ENCODE measurements at regions not wholly inside any gene's neighbourhood (a gene's known extent, or its start where the extent isn't known, plus 50 kb on each side); places are given as distances from the start of the nearest gene placed in this dataset.
"Not testable (repeated sequence)": the region's sequence is repeated elsewhere in the genome, so short reads cannot be mapped to it uniquely, and the experiment has no call there.

DNA sequence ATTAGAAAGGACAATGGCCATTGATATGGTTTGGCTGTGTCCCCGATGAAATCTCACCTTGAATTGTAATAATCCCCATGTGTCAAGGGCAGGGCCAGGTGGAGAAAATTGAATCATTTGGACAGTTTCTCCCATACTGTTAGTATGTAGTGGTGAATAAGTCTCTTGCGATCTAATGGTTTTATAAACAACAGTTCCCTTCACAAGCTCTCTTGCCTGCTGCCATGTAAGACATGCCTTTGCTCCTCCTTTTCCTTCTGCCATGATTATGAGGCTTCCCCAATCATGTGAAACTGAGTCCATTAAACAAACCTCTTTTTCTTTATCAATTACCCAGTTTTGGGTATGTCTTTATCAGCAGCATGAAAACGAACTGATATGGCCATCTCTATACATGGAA, 302.7 kb downstream of the SFMBT2 start:
- no peak for DNase-seq

DNA sequence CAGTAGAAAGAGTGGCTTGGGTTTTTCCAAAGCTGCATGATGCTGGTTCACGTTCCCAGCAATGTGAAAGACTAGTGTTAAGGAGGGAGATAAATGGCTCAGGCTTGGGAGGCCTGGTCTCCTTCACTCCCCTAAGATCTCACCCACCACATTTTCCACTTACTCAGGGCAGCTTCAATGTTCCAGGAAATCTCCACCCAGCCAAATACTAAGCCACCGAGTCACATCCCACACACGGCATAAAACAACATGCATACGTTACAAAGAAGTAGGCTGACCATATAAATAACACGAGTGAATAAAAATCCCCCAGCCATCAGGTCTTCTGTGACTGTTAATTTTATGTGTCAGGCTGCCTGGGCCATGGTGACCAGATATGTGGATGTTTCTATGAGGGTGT, 303.5 kb downstream of the SFMBT2 start:
- no peak for DNase-seq

DNA sequence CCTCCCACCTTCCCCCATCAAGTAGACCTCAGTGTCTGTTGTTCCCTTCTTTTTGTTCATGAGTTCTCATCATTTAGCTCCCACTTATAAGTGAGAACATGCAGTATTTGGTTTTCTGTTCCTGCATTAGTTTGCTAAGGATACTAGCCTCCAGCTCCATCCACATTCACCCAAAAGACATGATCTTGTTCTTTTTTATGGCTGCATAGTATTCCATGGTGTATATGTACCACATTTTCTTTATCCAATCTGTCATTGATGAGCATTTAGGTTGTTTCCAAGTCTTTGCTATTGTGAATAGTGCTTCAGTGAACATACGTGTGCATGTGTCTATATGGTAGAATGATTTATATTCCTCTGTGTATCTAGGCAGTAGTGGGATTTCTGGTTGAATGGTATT, 306.5 kb downstream of the SFMBT2 start:
- DNase-seq: not testable (repeated sequence)

DNA sequence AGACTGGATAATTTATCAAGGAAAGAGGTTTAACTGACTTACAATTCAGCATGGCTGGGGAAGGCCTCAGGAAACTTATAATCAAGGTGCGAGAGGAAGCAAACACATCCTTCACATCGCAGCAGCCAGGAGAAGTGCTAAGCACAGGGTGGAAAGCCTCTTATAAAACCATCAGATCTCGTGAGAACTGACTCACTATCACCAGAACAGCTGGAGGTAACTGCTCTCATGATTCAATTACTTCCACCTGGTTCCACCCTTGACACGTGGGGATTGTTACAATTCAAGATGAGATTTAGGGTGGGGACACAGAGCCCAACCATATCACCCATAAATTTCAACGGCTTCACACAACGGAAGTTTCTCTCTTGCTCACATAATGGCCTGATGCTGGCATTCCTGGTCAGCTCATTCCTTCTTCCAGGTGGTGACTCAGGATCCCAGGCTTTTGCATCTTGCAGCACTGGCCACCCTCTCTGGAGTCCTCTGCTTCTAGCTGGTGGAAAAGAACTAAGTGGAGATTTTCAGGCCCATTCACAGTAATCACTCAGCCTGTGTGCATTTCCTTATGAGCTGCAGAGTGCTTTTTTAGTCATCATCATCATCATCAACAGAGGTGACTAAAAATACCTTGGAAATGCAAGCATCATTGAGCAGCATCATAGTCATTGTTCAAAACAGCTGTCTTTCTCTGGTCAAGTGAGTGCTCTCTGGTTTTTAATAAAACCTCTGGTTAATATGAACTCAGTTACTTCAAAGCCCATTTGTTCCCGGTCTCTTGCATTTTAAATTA, 308.1 kb downstream of the SFMBT2 start:
- DNase-seq: no peak

DNA sequence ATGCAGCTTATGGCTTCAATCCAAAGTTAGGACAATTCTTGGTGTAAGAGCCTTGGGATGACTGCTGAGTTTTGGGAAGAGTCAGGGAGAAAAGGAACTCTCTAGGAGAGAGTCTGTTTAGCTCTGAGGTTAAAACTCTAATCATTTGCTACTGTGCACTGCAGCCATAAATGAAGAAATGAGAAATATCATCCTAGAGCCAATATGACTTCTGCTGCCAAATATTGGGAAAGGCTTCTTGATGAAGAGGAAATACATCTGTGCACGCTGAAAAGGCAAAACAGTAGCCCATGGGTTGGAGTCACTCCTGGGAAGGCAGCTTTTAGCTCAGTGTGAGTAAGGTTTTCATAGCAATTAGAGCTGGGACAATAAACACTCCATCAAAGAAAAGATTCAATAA, 308.8 kb downstream of the SFMBT2 start:
- no peak for DNase-seq

GRCh38 chr10:7101451-7101850, 309.4 kb downstream of the SFMBT2 start:
- no peak for DNase-seq

- no peak for DNase-seq
These were observed 310.7 kb downstream of the SFMBT2 start for GRCh38 chr10:7100032-7100702.

DNA sequence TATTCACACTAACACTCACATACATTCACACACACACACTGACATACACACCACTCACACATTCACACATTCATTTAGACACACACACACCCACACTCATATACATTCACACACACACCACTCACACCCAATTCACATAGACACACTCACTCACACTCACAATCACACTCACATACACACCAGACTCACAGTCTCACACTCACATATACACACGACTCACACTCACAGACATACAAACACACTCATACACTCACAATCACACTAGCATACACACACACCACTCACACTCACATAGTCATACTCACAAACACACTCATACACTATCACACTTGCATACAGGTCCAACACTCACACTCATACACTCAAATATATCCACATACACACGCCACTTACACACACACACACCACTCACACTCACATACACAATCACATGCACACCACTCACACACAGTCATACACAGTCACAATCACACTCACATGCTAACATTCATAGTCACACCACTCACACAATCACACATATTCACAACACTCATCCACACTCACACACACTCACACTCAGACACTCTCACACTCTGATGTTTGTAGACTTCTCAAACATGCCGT, 312.6 kb downstream of the SFMBT2 start:
- DNase-seq: no peak

- no peak for DNase-seq
These were observed 316.1 kb downstream of the SFMBT2 start for GRCh38 chr10:7094781-7095180.

DNA sequence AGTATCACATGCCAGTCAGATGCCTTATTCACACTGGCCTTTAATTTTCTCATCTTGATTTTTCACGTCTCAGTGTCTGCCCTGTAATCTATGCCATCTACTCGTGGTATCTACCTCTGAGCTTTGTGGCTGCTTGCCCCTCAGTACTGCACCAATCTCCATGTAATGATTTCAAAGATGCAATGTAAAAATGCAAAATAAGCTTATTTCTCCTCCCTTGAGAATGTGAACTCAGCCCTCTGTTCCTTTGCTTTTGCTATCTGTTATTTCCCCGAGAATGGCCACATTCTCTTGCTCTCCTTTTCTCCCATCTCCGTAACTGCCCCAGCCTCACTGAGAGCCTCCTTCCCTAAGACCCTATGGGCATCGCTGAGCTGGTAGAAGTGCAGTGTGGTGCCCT, 317.5 kb downstream of the SFMBT2 start:
- DNase-seq: no peak

DNA sequence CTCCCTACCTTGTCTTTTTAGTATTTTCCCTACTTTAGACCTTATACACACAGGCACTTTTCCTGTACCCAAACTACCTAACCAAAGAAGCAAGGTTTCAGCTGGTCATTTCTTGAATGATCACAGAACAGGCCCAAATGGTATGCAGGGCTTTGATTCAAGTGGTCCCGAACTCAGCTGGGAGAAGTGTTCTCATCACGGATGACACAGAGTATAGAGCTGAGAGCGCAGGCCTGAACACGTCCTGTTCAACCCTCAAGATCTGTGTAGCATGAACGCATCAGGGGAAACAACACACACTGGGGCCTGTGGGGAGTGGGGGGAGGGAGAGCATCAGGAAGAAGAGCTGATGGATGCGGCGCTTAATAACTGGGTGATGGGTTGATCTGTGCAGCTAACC, 318.2 kb downstream of the SFMBT2 start:
- no peak for DNase-seq

- no peak for DNase-seq
These were observed 320.3 kb downstream of the SFMBT2 start for GRCh38 chr10:7090529-7090928.

DNA sequence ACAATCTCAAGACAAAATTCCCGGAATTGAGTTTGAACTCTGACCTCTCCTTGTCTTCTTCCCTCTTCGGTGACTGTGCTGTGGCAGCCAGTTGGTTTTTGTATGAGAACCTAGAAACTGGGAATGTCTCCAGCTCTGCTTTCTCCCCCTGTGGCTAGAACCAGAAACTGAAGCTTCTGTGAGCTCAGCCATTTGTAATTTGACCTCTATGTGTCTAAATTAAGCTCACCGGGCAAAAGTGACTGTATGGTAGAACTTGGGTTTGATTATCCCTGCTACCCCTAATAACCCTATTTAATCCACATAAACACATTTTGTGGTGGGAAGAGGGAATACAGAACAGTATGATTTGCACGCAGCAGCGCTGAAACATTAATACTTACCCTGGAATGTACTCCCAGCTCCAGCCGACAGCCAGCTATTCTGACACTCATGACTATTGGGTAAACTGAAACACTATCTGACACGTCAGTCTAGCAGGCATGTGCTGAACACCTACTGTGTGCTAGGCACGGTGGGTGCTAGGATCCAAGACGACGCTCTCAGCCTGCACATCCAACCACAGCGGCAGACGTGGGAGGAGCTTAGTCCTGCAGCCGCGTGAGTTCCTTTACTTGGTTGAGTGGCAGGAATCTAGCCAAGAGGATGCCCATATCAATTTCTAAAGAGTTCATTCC, 324.8 kb downstream of the SFMBT2 start:
- DNase-seq: no peak

GRCh38 chr10:7085147-7085912, 325.5 kb downstream of the SFMBT2 start:
- peak; percentile 62 for DNase-seq

DNA sequence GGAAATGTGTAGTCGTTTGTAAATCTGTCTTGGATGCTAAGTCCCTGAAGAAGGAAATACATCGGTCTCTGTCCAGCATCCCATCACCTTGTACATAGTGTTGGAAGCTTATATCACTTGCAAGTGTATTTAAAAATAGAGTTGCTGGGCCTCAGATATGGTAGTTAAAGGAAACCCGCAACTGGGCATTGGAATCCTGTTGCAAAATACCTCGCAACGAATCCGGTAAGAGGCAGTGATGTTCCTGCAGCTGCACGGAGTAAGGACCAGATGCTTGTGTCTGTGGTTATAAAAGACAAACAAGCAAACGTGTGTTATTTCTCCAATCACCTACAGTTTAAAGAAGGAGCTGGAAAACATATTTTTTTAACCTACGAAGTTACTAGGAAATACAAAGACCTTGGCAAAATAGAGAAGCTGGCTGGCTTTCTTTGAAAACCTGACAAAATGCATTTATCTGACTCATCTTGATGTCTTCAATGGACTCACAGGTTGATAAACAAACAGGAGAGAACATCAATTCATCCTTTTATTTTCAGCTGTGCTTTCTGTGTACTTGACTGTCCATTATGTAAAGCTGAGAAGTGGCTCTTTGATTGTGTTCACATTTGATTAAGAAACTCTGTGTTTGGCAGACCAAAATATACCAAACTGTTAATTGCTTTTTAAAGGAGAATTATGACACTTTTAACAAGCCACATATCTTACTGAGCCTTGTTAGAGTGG, 326.4 kb downstream of the SFMBT2 start:
- DNase-seq: peak; percentile 36

DNA sequence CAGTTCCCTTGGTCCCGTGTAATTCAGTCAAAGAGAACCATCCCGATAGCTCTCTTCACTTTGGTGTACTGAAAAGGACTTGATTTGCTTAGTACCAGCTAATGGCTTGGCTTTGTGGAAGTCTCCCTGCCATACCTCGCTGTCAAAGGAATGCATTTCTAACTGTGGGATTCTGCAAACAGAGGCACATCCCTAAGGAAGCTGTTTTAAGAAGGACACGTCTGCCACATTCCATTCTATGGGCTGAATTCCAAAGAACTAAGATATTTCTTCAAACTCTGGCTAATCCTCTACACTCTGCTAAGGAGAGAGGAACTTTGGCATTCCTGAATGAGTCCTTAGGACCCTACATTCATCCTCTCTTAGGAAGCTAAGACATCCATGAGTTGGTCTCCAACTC, 327.9 kb downstream of the SFMBT2 start:
- no peak for DNase-seq

- no peak for DNase-seq
These were observed 333.0 kb downstream of the SFMBT2 start for GRCh38 chr10:7077880-7078279.

- no peak for DNase-seq
These were observed 335.0 kb downstream of the SFMBT2 start for GRCh38 chr10:7075851-7076250.

DNA sequence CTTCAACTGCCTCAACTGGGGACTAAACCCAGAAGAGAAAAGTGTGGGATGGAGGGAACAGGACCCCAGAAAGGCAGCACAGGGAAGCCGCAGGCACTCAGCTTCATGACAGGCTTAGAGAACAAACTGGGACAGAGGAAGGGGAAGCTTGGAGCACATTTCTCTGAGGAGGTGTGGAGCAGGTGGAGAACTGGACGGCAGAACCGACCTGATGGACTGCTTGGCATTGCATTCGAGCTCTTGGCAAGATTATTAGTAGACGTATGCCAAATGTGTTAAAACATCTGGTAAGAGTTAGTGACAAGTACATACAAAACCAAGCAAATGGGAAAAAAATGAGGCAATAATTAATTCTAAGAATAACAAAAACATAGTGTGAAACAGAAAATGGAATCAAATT, 335.7 kb downstream of the SFMBT2 start:
- DNase-seq: no peak

DNA sequence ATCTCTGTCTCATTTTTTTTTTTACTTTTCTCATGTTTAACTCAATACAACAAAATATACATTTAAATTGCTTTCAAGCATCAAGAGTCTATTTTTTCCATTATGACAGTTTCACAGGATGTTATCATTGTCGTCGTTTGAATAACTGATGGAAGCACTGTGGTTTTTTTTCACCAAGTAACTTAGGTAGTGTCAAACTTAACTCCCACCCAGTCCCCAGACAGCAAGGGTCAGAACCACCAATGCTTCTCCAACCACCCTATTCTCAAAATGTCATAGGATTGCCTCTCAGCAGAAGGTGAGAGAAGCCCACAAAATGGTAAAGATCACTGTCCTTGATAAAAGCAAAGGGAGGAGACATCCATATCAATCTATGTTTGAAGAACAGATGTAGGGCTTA, 339.4 kb downstream of the SFMBT2 start:
- no peak for DNase-seq

GRCh38 chr10:7070950-7071349, 339.9 kb downstream of the SFMBT2 start:
- DNase-seq: no peak

DNA sequence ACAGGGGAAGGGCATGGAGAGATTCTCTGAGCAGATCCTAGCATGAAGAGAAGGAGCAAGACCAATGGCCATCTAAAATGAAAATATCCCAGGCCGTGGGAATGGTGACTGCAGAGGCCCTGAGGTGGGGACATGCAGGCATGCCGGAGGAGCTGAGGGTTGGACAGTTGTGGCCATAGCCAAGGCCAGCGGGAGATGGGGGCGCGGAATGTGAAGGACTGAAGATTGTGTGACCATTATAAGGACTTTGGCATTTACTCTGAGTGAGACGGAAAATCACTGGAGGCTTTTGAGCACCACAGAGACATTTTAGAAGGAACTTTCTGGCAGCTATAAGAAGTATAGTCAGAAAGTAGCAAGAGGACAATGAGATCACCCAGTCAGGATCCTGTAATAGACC, 341.1 kb downstream of the SFMBT2 start:
- DNase-seq: no peak

All from retina (tissue), 1 donor.